ENCODE measurements at regions not wholly inside any gene's neighbourhood (a gene's known extent, or its start where the extent isn't known, plus 50 kb on each side); places are given as distances from the start of the nearest gene placed in this dataset.

- TF ChIP-seq CTCF (IDR thresholded peaks at IDR 0.05), result no peak
- TF ChIP-seq POLR2A (IDR thresholded peaks at IDR 0.05), result no peak
These were observed 123.5 kb downstream of the IRF8 start for GRCh38 chr16:86022381-86022960.
